Right lobe of liver (tissue), 4 donors: ENCODE measurements at regions not wholly inside any gene's neighbourhood (a gene's known extent, or its start where the extent isn't known, plus 50 kb on each side); places are given as distances from the start of the nearest gene placed in this dataset.

Experiments used
- POLR2A ChIP-seq: fragments of 450-650 bp; IDR thresholded peaks from one replicate; pipeline ENCODE4 v1.6.1; 2017; ENCODE audit warnings: antibody characterized with exemption, mild to moderate bottlenecking
- TF ChIP-seq, protein P1 (sequence below), 4 donors: fragments of 200-600 bp in 3 of 4; fragments of 450-650 bp in 1 of 4; IDR thresholded peaks; one replicate each; pipeline versions ENCODE4 v1.5.1 to v1.8.0; 2016 to 2022; ENCODE audit warnings: antibody characterized with exemption in 4 of 4, mild to moderate bottlenecking in 2 of 4
- donor health status: DM: no; HTN: no; CAD: no.
- donor health status: DM: no; HTN: no; CAD: no.
- donor health status: DM: no; HTN: yes; CAD: no.

DNA sequence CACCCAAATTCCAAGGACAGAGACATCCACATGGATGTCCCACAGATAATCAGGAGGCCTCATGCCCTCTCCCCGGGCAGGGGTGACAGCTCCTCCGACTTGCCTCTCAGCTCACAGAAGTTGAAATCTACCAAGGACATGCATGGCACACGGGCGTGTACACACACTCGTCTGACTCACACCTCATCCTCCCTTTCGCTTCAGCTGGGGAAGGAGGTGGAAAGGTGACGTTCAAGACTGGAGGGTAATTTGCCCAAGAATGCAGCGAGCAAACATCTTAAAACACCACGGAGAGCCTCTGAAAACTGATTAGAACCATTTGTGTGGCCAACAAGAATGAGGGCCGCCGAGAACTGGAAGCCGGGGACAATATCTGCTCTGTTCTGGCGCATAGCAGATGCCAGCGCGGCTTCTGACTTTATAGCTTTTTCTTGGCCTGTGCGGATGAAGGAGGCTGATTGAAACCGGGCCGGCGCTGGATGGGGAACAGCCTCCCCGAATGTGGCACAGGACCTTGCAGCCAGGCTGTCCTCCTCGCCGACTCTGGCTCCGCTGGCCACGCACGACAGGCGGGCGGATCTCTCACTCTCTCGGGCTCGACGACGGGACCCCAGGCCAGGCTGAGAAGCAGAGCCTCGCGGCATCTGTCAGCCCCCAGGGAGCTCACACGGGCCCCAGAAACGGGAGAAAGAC lies 100.9 kb downstream of the C16orf95 start:
- TF ChIP-seq, protein P1, sequence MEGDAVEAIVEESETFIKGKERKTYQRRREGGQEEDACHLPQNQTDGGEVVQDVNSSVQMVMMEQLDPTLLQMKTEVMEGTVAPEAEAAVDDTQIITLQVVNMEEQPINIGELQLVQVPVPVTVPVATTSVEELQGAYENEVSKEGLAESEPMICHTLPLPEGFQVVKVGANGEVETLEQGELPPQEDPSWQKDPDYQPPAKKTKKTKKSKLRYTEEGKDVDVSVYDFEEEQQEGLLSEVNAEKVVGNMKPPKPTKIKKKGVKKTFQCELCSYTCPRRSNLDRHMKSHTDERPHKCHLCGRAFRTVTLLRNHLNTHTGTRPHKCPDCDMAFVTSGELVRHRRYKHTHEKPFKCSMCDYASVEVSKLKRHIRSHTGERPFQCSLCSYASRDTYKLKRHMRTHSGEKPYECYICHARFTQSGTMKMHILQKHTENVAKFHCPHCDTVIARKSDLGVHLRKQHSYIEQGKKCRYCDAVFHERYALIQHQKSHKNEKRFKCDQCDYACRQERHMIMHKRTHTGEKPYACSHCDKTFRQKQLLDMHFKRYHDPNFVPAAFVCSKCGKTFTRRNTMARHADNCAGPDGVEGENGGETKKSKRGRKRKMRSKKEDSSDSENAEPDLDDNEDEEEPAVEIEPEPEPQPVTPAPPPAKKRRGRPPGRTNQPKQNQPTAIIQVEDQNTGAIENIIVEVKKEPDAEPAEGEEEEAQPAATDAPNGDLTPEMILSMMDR (IDR thresholded peaks at IDR 0.05): no peak
- no peak for TF ChIP-seq POLR2A
